Embryonic facial prominence (tissue), 1 donor: ENCODE measurements at regions not wholly inside any gene's neighbourhood (a gene's known extent, or its start where the extent isn't known, plus 50 kb on each side); places are given as distances from the start of the nearest gene placed in this dataset.
"Not testable (repeated sequence)": the region's sequence is repeated elsewhere in the genome, so short reads cannot be mapped to it uniquely, and the experiment has no call there.

Experiments
- DNase-seq: peaks from one replicate; pipeline ENCODE4 v3.0.0-alpha.2; 2016; ENCODE audit errors: extremely low spot score

DNA sequence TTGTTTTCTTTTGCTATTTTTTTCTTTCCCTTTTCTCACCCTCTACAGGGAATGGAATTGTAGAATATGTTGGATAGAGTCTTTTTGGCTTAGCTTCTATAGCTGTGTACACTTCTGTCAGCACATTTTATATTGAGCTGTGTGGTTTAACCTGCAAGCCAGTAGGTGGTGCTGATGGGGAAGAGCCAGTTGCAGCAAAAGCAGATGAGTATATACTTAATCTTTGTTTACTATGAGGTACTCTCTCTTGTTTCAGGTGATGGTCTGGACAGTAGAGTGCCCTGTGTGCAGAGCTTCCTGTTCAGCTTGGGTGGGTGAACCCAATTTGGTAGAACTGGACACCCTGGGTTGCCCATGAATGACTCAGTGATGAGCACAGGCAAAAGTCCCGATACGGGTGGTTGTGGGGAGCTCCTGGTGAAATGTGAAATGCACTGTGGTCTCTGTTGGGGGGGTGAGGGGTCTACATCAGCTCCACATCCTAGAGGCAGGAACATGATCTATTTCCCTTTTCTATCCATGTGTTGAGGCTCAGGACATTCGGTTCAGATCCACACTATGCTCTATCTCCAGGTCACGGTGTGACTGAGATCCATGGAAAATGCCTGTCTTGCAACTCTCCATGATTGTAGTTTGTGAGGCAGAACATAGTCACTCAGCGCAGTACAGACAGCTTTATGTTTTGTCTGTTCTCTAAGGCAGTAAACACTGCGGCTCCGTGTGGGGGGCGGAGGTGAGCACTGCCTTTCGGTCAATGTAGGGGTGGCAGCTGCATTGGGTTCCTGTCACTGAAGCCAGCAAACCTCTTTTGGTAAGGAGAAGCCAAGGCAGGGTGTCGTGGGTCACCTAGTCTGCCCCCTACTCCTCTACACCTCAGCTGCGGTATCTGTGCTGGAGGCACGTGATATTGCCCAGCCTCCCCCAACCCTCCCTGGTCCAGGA, 353.2 kb downstream of the PRR16 start:
- DNase-seq: no peak

DNA sequence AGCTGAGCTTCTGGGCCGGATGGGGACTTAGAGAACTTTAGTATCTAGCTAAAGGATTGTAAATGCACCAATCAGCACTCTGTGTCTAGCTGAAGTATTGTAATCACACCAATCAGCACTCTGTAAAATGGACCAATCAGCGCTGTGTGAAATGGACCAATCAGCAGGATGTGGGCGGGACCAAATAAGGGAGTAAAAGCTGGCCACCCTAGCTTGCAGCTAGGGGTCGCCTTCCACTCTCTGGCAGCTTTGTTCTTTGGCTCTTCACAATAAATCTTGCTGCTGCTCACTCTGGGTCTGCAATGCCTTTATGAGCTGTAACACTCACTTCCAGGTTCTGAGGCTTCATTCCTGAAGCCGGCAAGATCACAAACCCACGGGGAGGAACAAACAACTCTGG, 354.0 kb downstream of the PRR16 start:
- DNase-seq: no peak

DNA sequence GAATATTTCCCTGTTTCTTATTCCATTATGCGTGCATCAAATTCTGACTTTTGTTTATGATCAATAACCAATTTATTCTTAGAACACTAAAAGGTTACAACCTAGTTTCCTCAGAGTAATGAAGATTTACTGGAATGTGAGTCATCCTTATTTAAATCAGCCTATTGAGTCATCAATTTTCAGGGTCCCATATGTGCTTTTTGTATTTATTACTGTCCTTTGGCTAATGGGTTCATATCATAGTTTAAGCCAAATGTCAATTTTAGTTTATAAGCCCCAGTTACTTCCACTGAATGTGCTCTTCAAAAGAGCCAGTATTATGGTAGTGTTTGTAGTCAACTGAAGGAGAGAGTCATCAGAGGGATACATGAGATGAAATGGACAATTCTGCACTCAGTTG, 359.2 kb downstream of the PRR16 start:
- no peak for DNase-seq

DNA sequence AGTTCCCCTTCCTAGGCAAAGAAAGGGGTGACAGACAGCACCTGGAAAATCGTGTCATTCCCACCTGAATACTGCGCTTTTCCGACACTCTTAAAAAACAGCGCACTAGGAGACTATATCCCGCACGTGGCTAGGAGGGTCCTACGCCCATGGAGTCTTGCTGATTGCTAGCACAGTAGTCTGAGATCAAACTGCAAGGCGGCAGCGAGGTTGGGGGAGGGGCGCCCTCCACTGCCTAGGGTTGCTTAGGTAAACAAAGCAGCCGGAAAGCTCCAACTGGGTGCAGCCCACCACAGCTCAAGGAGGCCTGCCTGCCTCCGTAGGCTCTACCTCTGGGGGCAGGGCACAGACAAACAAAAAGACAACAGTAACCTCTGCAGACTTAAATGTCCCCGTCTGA, 367.5 kb downstream of the PRR16 start:
- DNase-seq: not testable (repeated sequence)

DNA sequence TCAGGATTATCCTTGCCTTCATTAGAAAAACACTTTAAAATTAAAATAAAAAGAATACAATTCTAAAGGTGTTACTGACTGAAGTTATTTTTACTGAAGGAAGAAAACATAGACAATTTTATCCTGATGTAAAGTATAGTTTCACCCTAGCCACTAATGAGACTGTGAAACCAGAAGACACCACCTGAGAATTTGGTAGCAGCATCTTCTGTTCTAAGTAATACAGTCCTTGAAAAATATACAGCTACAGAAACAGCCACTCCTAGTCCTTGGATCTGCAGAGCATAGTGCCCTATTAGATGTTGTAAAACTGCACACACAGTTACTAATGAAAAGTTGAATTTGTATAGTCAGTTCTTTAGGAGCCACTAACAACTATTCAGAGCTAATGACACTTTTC, 377.7 kb downstream of the PRR16 start:
- no peak for DNase-seq

DNA sequence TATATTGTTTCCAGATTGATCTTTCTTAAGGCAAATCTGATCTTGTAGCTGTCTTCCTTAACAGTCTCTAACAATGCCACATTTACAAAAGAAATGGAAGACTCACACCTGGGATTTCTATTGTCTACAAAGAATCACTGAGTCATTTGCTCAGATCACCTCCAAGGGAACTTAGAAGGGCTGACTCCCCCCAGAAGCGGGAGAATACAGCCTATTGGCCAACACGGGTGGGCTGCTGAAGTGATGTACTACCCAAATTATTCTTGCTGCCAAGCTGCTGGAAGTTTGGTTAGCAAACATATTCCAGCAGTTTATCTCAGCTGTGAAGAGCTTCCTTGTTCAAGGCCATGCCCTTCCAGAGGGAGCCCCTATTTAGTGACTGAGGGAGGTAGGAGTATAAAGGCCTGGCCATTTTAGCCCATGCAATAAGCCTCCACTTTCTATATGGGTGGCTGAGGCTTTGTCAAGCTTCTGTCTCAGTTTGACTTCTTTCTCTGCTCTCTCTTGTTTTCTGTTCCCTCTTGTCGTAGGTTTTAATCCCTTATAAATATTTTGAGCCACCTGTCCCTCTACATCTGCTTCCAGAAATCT, 379.4 kb downstream of the PRR16 start:
- DNase-seq: no peak

DNA sequence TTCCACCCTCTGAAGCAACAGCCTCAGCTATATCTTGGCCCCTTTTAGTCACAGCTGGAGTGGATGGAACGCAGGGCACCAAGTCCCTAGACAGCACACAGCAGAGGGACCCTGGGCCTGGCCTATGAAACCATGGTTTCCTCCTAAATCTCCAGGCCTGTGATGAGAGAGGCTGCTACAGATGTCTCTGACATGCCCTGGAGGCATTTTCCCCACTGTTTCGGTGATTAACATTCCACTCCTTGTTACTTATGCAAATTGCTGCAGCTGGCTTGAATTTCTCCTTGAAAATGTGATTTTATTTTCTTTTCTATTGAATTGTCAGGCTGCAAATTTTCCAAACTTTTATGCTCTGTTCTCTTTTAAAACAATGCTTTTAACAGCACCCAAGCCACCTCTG, 384.8 kb downstream of the PRR16 start:
- DNase-seq: peak; percentile 13

DNA sequence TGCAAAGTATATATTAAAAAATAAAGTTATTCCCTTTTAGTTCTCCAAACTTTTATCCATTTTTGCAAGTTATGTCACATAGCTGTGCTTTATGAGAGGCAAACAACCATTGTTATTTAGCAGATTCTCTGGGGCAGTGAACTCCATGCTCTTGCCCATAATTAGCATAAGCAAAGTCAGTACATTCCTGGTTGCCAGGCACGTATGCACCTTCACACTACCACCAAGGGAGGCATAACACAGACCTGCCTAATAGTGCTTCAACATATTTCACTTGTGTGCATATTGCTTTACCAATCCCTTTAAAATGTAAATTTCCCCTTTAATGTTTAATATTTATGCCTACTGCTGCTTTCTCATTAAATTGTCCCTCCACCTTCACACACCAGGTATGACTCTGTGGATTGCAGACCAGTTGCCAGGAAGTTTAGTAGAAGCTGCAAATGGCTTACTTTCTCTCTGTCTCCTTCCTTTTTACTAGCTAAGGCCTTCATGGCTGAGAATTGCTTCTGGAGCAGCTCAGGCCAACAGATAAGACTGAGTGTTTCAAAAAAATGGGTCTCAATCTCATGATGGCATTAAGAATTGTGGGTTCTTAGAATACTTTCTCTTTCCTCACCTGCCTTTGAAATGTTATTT, 388.2 kb downstream of the PRR16 start:
- DNase-seq: no peak

DNA sequence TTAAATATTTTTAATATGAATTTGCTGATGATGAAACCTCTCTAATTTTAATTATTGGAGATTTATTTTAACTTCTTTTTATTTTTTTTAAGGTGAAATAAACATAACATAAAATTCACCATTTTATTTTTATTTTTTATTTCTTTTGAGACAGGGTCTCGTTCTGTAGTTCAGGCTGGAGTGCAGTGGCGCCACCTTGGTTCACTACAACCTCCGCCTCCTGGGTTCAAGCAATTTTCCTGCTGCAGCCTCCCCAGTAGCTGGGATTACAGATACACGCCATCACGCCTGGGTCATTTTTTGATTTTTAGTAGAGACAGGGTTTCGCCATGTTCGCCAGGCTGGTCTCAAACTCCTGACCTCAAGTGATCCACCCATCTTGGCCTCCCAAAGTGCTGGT, 402.9 kb downstream of the PRR16 start:
- DNase-seq: no peak

DNA sequence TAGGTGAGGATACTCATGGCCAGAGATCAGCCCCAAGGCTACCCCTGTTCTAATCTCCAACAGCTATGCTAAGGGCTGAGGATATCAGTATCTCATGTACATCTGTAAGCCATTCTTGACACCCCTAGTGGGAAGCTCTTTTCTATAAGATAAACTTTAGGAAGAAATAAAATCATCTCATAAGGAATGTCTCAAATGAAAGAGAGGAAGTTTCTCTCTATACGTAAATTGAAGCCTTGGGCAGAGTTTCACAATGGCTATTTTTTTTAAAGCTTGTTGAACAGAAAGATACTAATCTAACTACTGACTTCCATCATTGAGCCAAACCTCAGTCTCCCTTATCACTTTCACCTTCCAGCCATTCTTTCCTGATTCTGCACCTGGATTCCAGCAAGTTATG, 405.7 kb downstream of the PRR16 start:
- DNase-seq: no peak

DNA sequence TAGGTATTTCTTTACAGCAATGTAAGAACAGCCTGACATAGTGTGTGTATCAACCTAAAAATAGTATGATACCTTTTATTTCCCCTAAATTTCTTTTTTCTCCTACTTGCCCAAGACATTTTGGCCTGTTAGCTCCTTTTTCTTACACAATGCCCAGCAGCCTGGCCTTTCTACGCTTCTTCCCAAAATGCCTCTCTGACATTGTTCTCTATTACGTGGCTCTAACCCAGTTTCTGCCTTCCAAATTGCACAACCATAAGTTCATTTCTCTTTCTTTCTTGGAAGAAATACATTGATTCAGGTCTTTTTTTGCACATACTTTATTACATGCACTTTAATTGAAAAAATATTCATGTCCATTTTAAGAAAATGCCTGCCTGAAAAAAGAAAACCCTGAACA, 408.2 kb downstream of the PRR16 start:
- DNase-seq: no peak

DNA sequence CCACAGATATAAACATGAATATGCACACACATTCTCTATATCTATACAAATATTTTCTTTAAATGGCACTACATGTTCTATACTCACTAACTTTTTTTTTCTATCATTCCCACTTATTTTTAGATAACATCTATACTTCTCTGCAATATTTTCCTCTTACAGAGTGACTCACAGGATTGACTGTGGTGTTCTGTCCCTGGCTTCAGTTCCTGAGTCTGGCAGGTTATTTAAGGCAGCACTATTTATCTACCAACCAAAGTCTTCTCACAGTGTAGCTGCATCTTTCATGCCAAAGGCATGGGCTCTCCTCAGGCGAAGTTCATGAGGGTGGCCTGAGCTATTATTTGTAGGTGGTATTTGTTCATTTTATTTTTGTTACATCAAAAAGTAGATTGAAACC, 409.0 kb downstream of the PRR16 start:
- no peak for DNase-seq

DNA sequence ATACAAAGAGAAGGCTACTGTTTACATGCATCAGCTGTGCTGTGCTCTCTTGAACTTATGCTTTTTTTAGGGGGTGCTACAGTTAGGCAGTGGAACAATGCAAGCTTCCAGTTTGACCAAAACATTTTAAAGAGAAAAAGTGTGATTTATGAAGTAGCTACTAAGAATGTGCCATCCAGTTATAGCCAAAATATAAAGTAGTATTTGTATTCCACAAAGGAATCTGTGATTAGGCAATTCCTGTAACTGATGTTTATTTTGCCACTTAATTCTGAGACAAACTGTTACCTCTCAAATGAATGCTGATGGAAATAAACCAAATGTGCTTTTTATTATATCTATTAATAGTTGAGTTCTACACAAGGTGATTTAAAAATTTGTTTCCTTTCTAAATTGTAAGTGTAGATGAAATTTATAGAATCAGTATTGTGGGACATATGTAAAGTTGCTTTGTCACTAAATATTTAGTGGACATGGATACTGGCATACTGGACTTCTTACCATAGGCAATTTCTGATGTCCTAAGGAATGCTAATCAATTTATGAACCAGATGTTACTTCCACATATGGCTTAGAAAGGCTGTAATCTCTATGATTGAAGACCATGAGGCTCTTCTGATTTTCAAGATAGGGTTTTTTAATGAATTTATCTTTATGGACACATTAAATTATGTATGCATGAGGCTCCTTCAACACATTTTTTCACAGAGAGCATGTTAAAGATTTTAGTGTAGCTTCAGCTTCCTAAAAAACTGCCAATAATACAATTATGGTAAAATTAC, 410.2 kb downstream of the PRR16 start:
- DNase-seq: no peak

DNA sequence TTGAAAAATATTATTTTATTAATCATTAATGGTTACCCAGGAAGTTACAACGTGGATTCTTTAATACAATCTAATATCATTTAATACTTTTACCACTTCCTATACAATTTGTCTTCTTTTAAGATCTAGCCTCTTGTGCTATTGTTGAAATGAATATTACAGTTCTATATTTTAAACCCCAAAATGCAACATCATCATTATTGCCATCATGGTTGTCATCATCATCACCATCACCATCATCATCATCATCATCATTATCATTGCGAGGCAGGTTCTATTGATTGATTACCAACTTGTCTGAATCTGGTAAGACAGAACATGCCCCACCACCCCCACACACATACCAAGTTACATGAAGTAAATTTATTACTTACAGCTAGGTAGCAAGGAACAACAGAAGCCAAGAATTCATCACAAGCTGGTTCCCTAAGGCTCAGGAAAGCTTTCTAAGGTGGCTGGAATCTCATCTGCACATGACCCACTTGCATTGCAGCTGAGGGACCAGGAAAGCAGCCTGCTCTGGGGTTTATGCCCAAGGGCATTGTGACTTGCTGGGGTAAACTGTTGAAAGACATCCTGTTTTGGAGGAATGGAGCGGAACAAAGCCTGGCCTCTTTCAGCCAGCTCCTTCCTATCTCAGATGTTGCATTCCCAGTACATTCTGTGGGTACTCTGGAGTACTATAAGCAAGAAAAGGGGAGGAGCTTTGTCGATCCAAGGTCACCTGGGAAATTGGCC, 418.1 kb downstream of the PRR16 start:
- DNase-seq: no peak

DNA sequence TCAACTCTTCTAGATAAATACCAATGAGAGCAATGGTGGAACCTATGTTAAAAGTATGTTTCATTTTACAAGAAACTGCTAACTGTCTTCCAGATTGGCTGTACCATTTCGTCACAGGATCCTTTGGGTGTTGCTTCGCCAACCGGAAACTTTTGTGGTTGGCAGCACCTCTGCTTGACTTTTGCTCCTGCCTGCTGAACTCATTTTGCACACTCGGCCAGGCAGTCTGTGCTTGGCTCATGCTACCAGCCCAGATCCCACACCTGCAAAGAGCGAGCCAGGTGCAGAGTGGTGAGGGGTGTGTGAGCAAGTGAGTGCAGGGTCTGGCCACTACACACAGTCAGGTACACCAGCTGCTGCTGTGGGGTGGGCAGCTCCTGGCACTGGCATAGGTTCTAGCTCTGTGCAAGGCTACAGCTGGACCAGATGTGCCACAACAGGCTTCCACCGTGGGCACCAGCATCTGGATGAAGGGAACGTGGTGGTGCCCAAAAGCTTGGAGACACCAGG, 422.3 kb downstream of the PRR16 start:
- DNase-seq: no peak

DNA sequence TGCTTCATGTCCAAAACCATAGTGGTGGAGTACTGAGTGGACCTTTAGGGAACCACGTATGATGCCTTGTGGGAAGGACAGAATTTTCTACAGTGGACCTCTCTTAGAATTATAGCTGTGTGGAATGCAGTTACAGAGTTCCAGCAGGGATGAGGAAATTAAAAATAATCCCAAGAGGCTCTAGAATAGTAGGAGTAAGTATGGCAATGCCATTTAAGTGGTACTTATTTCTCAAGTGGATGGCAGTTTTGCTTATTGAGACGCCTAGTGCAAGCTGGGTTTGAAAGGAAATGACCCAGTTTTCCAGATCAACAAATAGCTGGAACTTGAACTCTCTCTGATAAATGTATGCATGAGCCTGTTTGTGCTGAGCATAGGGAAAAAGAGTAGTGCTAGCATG, 431.6 kb downstream of the PRR16 start:
- no peak for DNase-seq

DNA sequence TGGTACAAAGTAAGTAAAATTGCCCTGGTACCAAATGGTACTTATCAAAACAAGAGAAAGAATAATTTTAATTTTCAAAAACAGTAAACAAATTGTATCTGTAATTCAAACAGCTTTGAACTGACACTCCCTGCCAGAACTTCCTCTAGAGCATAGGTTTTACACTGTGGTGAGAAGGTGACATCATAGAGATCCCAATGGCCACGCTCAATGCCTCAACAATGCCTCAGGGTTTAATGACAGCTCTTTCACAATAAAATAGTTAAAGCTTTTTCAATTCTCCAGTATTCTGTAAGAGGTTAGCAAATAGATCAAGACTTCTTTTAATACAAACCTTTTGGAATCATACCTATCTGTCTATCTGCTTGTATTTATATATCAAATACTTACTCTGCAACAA, 437.1 kb downstream of the PRR16 start:
- DNase-seq: no peak

DNA sequence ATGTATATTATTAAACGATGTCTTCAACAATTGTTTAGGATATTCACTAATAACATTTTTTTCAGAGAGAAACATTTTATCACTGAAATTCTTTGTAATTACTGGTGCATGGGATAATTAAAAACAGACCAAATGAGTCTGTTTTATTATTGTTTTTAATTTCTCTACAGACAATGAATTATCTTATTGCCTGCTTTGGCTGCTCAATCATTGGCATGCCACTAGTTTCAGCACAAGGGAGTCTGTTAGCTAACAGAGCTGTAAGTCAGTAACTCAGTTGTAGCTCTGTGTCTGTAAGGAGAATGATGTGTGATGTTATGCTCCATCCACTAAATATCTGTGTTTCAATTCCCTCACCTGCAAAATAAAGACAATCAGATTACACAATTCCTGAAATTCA, 443.9 kb downstream of the PRR16 start:
- DNase-seq: no peak

DNA sequence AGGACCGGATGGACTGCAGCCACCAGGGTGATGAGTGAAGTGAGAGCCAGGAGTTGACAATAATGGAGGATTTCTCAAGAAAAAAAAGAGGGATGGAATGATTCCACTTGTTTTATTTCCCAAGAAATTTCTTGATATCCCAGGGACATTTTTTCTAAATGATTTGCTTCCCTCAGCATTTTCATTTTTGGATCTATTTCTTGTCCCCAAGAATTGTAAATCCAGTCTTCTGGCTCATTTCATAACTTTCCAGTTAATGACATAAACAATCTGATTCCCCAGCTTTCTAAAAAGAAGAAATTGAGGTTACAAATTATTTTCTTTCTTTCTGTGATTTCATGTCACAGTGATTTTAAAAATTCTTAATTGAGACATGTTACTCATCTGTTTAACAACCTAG, 446.5 kb downstream of the PRR16 start:
- DNase-seq: no peak

DNA sequence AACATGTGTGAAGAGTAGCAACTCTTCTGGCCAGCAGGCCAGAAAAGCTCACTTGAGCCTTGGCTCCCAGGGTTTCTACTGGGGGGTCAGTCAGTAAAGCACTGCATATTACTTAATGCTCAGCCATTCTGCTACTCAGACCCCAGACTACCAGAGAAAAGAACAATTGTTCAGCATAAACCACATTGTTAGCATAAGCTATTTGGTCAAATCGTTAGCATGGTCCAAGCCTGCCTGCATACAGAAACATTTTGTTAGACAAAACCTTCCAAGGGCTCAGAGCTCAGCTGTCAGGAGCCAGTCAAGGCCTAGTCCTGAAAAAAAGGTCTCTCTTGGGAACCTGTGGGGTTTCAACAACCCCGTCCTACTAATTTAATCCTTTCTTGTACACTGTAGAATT, 449.3 kb downstream of the PRR16 start:
- DNase-seq: no peak

DNA sequence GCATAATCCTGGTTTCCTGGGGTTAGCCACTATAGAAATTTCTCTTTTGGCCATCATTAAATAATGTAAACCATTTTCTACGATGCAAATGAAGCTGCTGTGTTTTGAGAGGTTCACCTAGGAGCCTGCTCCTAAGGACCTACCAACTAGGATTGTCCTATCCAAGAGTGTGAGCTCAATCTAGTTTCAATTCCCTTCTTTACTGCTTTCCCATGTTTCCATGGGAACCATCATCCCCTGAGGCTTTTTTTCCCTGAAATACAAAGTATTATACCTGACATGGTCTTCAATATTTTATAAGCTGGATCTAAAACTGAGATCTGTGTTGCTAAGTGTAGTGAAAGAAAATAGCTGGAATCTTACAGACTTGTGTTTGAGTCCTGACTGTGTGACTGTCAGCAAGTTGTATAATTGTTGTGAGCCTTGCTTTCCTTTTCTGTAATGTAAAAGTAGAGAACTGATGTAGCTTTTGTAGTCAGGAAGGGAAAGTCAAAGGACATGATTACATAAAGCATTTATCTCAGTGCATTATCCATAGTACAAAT, 453.2 kb downstream of the PRR16 start:
- no peak for DNase-seq
